ENCODE measurements at regions not wholly inside any gene's neighbourhood (a gene's known extent, or its start where the extent isn't known, plus 50 kb on each side); places are given as distances from the start of the nearest gene placed in this dataset.
"Not testable (repeated sequence)": the region's sequence is repeated elsewhere in the genome, so short reads cannot be mapped to it uniquely, and the experiment has no call there.

DNA sequence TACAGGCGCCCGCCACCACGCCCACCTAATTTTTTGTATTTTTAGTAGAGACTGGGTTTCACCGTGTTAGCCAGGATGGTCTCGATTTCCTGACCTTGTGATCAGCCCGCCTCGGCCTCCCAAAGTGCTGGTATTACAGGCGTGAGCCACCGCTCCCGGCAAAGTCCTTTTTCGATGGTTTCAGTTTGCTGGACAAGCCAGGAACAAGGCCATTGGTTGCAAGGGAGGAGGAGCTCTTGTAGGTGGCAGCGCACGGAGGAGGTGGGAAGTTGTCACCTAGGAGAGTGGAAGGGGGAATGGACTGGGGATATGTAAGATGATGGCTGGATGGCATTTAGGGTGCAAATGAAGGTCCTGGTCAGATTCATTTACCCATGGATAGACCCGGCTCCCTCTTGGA is 218.5 kb upstream of the ATP6AP2 start:
- not testable (repeated sequence) for DNase-seq

DNA sequence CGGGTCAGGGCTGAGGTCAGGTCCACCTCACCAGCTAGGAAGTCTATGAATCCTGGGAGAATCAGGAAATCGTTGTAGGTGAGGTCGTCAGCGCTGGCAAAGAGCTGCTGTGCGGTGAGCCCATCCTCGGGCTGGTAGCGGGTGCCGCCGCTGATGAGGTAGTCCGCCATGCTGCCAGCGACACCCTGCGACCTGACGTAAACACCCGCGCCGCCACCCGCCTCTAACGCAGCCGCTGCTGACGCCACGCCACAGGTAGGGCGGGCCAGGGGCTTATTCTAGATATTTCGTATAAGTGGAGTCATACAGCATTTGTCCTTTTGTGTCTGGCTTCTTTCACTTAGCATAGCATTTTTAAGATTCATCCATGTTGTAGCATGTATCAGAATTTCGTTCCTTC is 220.2 kb upstream of the ATP6AP2 start:
- DNase-seq, result no peak

DNA sequence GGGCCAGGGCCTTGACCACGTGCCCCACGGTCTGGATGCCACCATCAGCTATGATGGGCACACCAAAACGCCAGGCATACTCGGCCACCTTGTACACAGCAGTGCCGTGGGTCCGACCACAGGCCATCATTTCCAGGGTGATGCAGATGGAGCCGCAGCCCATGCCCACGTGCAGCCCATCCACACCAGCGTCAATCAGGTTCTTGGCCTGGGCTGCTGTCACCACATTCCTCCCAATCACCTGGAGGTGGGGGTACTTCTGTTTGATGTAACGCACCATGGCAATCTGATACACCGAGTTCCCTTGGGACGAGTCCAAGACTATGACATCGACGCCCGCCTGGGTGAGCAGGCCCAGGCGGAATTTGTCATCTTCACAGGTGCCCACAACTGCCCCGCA is 221.2 kb upstream of the ATP6AP2 start:
- DNase-seq, result no peak

DNA sequence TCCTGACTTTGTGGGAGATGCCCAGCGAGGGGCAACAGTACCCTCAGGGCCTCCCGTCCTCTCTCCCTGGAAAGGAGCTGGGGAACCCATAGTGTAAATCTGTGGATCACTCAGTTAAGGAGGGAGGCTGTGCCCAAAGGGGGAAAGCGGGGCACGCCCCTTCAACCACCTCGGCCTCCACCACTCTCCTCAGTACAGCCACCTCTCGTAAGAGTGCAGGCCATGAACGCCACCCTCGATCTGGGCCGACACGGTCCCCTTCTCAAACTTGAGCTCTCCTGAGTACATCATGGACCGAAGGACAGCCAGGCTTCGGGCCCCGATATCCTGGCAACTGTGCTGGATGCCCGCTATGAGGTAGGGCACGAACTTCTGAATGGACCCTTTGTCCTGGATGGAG is 221.8 kb upstream of the ATP6AP2 start:
- no peak for DNase-seq

DNA sequence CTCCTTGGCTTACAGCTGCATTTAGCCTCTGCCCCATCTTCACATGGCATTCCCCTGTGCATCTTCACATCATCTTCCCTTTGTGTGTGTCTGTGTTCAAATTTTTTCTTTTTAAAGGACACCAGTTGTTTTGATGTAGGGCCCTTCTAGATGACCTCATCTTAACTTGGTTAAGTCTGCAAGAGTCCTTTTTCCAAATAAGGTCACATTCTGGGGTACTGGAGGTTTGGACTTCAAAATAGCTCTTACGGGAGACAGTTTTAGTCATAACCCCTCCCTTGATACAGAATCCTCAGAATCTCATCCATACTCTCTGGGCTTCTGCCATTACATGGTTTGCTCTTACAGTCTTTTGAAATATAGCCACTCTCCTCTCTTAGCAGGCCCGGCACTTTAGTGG is 231.5 kb upstream of the ATP6AP2 start:
- DNase-seq, result no peak

DNA sequence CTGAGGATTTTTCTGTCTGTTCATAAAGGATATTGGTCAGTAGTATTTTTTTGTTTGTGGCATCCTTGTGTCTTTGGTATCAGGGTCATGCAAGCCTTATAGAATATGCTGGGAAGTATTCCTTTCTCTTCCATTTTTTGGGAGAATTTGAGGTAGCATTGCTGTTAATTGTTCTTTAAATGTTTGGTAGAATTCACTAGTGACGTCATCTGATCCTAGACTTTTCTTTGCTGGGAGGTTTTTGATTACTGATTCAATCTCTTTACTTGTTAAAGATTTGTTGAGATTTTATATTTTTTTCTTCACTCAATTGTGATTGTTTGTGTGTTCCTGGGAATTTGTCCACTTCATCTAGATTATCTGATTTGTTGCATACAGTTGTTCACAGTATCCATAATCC is 234.4 kb upstream of the ATP6AP2 start:
- DNase-seq, result no peak

DNA sequence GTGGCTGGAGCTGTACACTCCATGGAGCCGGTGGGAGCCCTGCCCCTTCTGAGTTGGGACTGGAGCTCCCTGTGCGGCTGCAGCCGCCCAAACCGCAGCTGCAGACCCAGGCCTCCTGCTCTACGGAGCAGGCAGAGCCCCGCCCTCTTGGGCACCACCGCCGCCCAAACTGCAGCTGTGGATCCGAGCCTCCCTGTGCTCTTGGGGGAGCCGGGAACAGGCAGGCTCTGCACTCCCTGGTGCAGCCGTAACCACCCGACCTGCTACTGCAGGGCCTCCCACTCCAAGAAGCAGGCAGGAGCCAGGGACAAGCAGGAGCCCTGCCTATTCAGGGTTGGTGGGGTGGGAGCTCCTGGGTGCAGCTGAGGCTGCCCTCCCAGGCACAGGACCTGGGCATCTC is 237.5 kb upstream of the ATP6AP2 start:
- no peak for DNase-seq

DNA sequence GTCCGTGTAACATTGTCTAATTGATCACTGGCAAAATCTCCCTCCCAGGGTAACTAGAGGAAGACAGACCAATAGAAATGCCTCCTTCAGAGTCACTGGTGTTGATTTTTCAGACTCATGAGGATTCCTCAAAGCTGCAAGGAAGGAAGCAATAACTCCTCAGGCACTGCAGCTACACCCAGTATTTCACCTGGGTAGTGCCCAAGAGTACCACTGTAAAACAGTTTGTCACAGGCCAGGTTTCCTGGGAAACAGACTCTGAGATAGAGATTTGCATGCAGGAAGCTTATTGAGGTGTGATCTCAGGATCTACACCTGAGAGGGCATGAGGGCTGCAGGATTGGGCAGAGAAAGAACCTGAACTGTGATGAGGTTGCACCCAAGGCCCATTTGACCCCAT is 240.7 kb upstream of the ATP6AP2 start:
- no peak for DNase-seq

DNA sequence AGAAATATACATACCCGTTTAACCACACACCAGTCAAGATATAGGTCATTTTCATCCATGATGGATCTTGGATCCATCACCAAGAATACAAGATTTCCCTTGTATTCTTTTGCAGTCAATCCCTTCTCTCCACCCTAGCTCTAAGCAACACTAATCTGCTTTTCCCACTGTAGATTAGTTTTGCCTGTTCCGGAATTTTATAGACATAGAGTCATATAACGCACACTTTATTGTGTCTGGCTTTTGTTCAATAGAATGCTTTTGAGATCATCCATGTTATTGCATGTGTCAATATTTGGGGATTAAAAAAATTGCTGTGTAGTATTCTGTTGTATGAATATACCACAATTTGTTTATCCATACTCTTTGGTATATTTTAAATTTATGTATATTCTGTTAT is 235.6 kb upstream of the BCOR start:
- DNase-seq, result no peak

DNA sequence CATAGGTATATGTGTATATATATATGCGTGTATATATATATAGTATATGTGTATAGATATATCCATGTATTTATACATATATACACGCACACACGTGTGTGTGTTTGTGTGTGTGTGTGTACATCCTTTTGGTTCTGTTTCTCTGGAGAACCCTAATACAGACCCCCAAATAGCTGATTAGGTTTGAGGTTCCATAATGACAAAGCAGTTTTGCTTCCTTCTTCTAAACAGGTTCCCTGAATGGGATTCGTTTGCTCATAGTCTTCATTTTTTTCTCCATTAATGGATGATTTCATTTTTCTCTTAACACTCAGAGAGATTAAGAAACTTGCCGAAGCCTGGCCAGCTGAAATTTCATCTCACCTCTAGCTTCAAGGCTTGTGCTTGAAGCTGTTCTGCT is 234.0 kb upstream of the BCOR start:
- no peak for DNase-seq

DNA sequence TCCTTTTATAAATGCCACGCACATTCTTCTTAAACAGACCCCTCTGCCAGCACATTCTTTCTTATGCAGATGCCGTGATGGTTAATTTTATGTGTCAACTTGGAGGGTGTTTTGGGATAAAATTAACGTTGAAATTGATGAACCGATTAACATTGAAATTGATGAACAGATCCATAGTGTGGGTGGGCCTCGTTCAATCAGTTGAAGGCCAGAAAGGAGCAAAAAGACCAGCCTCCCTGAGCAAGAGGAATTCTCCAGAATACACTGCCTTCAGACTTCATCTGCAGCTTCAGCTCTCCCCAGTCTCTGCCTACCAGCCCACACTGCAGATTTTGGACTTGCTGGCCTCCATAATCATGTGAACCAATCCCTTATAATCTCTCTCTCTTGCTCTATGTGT is 233.6 kb upstream of the BCOR start:
- no peak for DNase-seq

DNA sequence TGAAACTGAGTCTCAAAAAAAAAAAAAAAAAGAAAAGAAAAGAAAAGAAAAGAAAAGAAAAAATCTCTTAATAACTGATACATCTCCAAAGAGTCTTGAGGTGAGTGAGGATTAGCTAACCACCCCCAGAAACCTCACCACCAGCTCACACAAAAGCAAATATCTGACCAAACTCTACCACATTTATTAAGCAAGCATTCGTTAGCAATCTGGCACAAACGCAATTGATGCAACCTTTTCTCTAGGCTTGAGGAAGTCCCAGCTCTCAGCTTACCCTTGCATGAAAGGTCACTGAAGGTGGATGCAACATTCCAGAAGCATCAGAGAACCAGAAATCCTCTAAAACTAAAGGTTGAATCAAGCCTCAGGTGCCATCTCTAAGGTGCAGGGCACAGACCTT is 231.9 kb upstream of the BCOR start:
- DNase-seq, result no peak

DNA sequence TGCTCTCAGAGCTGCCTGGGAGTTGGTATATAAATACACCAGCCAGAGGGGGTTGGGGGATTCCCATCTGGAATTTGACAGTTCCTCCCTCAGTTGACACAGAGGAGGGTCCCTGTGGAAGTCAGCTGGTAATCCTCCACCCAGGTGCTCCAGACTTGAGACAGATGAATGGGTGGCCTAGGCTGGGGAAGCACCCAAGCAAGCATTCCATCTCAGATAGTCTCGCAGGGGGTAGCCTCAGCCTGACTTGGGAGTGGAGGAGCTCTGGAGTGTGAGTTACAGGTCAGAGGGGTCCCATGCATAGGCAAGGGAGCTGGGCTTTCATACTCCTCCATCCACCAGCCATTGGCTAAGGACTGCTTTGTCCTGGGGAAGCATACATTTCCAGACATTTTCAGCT is 229.3 kb upstream of the BCOR start:
- DNase-seq, result no peak

DNA sequence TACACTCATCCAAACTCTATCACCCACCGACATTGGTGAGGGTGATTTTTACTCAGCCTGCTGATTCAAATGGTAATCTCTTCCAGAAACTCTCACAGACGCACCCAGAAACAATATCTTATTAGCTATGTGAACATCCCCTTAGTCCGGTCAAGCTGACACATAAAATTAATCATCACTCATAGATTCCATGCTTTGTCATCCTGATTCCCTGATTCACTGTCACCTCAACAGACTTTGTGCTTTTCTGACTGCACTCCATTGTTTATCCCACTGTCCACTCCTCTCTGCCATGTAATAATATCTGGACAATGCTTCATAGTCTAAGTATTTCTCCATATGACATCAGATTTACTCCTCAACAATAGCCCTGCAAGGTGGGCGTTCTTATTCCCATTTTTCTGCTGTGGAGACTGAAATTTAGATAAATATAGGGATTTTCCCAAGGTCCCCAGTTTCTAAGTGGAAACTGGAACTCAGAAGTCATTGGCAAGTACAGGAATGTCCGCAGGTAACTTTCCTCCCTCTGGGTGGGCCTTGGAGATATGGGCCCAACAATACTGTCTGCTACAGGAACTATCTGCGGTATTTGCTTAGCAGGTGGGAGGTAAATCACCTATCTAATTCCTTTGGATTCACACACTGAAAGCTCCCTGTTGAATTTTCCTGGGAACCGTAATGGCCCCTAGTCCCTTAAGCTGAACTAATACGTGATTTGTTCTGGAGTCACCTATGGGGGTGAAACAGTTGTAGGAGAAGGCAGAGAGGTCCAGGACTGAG is 228.6 kb upstream of the BCOR start:
- no peak for DNase-seq

DNA sequence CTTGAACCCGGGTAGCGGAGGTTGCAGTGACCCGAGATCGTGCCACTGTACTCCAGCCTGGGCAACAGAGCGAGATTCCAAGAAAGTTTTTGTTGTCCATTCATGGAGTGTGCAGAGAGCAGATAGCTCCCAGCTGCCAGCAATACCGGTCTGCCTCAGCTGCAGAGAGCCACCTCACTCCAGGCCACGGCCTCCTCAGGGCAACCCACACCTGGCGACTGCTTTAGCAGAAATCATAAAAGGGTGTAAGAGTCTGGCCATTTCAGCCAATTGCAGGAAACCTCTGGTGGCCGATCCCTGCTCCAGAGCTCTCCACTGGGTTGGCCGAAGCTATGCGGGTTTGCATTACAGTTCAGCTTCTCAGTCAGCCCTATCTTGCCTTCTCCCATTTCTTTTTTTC is 227.4 kb upstream of the BCOR start:
- no peak for DNase-seq

DNA sequence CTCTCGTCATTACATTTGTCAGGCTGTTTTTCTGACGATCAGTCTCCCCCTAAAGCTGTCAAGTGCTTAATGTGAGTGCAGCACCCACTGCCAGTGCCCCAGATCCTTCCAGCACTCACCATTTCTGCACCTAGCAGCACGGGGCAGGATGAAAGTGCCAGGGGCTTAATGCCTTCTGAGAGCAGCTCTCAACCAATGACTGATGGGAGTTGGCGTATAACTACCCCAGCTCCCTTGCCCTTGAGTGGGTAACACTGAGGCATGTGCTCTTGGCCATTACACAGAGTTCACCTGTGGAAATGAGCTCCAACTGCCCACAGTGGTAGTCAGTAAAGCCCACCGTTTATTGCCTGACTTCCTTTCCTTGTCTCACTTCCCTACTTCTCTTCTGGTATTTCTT is 226.2 kb upstream of the BCOR start:
- DNase-seq, result no peak

DNA sequence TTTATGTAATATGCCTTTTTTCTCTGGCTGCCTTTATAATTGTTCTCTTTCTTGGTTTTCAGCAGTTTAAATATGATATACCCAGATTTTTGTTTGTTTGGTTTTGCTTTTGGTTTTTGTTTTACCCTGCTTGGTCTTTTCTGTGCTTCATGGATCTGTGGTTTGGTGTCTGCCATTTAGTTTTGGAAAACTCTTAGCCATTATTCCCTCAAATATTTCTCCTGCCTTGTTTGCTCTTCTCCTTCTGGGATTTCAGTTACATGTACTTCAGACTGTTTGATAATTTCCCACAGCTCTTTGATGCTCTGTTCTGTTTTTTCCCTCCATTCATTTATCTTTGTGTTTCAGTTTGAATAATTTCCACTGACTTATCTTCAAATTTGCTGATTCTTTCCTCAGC is 223.1 kb upstream of the BCOR start:
- no peak for DNase-seq

DNA sequence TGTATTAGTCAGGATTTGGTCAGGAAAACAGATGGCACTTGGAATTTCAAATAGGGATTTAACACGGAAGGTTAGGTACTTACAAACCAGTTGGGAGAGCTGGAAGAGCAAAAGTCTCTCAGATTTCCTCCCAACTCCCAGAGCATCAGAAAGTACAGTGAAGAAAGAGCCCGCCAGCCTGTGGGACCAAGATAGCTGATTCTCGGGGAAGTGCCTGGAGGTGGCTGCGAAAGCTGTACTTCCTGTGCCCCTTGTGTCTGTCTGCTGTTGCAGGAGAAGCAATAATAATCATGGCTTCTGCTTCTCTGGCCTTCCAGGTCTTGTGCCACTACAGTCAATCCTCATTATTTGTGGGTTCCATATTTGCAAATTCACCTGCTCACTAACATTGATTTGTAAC is 221.0 kb upstream of the BCOR start:
- no peak for DNase-seq

DNA sequence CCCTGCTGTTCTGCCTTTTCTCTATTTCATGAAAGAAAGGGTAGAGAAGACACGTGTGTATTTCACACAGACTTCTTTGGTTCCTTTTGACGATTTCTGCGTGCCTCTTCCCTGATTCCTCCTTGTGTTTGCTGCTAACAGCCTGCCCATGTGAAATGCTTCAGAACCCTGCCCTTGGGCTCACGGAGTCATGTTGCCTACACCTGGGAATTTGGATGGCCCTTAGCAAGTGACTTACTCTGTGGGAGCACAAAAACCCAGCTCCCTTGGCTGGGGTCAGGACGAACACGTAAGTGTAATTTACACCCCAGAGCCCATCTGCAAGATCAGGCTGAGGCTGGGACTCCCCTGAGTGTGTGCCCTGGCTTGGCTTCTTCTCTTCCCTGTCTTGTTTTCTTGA is 220.3 kb upstream of the BCOR start:
- DNase-seq, result no peak

DNA sequence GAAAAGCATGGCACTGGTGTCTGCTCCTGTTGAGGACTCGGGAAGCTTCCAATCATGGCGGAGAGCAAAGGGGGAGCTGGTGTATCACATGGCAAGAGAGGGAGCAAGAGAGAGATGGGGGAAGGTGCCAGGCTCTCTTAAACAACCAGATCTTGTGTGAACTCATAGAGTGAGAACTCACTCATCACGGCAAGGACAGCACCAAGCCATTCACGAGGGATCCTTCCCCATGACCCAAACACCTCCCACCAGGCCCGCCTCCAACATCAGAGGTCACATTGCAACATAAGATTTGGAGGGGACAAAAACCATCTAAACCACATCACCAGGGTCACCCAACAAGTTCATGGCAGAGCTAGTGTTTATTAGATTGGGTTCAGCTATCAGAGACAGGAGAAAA is 218.7 kb upstream of the BCOR start:
- no peak for DNase-seq

DNA sequence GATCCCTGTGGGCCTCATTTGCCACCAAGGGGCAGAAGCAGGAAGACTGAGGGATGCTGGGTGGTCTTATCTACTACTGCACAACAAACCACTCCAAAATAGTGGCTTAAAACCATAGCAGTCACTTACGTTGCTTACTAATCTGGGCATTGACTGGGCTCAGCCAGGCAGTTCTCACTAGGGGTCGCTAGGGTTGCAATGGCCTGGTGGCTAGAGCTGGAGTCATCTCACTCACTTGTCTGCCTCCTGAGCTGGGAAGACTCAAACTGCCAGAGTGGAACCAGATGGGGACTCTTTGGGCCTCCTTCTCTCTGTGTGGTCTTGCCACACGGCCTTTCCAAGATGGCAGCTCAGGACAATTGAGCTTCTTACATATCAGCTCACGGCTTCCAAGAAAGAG is 216.3 kb upstream of the BCOR start:
- no peak for DNase-seq

DNA sequence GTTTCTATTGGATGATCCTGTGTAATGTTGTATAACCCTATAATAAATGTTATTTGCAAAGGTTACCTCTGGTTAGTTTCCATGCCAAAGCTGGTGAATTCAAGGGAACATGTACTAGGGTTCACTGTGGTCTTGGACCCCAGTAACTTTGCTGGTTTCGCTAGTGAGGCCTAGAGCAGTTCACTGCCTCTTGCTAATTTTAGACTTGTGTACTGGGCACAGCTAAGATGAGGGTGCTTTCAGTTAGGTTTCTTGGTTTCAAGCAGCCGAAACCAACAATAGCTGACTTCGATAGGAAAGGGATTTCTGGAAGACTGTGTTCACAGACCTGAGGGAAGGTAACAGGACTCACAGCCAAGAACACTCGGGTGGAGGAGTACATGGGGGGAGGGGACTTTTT is 215.5 kb upstream of the BCOR start:
- no peak for DNase-seq

DNA sequence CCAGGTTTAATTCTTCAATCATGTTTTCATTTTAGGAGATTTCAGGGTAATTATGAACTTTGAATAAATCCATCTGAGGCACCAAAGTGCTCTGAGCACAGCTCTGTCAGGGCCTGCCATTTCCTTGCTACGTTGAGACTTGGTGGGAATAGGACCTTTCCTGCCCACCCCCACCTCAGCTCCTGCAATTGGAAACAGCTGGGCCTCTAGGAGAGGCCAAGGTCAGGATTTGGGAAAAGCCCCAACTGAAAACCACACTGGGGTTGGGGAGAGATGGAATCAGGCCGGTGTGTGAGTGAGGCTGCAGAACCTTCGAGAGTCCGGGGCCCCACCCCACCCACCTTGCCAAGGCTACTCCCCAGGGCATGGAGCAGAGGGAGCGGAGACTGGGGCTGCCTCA is 212.7 kb upstream of the BCOR start:
- no peak for DNase-seq

DNA sequence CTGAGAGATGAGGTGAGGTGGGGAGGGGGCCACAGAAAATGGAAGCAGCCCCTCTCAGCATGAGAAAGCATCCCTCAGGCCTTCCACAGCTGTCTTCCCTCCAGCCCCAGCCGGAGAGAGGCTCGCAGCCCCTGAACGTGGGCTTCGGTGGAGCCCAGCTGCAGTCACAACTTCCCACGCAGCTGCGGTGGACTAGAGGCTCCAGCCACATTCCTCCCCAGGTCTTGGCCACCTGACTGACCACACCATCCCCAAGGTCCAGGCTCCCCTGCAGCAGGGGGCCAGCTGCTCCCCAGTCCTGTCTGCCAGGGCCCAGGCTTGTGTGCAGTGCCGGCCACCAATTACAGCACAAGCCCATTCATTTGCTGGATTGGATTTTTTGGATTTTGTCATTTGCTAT is 212.3 kb upstream of the BCOR start:
- no peak for DNase-seq

DNA sequence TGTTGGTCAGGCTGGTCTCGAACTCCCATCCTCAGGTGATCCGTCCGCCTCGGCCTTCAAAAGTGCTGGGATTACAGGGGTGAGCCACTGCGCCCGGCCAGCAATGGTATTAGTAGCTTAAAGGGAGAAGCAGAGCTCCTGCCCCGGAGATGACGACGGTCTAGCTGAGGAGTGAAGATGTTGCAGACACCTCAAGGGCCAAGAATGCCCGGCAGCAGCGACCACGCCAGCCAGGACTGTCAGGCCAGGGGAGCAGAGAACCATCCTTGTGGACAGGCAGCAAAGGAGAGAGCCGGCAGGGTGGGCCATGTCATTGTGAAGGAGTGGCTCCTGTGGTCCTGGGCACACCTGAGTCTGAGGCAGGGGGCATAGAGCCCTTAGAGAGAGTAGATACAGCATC is 210.1 kb upstream of the BCOR start:
- no peak for DNase-seq

DNA sequence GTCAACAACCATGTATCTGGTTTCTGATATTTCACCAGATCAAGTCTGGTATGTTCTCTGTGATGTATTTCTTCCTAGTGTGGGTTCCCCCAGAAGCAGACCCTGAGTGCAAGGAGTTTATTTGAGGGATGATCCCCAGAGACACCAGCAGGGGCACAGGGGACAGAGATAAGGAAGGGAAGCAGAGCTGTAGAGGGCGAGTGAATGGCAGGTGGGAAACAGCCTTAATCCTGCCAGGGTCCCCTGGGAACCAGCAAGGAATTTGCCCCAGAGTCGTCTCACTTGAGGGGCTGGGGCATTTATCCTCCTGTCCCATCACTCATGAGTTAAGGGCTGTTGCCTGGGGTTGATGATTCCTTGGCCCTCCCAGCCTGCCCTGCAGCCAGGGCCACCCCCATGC is 206.4 kb upstream of the BCOR start:
- DNase-seq, result no peak

Measured in SHP77 treated with DMSO at 0.1 percent for 48 hours (cell line).